ENCODE measurements at regions not wholly inside any gene's neighbourhood (a gene's known extent, or its start where the extent isn't known, plus 50 kb on each side); places are given as distances from the start of the nearest gene placed in this dataset.

GRCh38 chr4:176843710-176844109 is 51.0 kb upstream of the VEGFC start:
- no peak for TF ChIP-seq CTCF (conservative IDR thresholded peaks at IDR 0.05; ENCODE audit: low read length)
- TF ChIP-seq EZH2phosphoT487 (IDR thresholded peaks at IDR 0.05; ENCODE audit: borderline replicate concordance, low read depth, low read length), result no peak
